ENCODE measurements at regions not wholly inside any gene's neighbourhood (a gene's known extent, or its start where the extent isn't known, plus 50 kb on each side); places are given as distances from the start of the nearest gene placed in this dataset.
"Not testable (repeated sequence)": the region's sequence is repeated elsewhere in the genome, so short reads cannot be mapped to it uniquely, and the experiment has no call there.

DNA sequence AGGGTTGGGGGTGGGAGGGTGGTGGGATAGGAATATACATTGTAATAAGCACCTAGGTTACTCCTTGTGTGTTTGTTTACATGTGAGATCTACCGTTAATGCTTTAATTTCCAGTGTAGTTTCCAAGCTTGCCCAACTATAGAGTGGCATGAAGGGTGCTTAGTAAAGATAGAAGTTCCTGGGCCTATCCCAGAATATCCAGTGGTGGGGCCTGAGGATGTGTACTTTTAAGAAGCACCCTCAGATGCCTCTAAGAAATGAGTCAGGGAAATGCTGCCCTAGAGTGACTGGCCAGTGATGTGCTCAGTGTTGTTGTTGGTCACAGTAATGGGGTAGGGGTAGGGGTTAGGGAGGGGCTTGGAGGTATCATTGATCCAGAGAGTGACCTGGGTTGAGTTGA lies 141.3 kb downstream of the TSEN15 start:
- ATAC-seq (no peak), DNase-seq (no peak)
- H3K27me3 Mint-ChIP-seq = peaks cover 7% of the 10 kb centered on the region
- H3K9me3 Mint-ChIP-seq = no peaks in the 10 kb centered on the region
- H3K4me3 Mint-ChIP-seq = no peak overlapping the region
- H3K27ac Mint-ChIP-seq = no peak overlapping the region
- no peaks in the 10 kb centered on the region for H3K4me1 Mint-ChIP-seq
- no peaks in the 10 kb centered on the region for H3K36me3 Mint-ChIP-seq (ENCODE audit: low read depth)

- ATAC-seq (no peak), DNase-seq (no peak)
- Mint-ChIP-seq H3K4me3 (no peak overlapping the region), H3K9me3 (no peaks in the 10 kb centered on the region), H3K4me1 (no peaks in the 10 kb centered on the region), H3K27ac (no peak overlapping the region), H3K36me3 (ENCODE audit: low read depth) (no peaks in the 10 kb centered on the region), H3K27me3 (peaks cover 7% of the 10 kb centered on the region)
Measured at GRCh38 chr1:184193451-184193850, 141.9 kb downstream of the TSEN15 start.

- DNase-seq (no peak), ATAC-seq (no peak)
- Mint-ChIP-seq H3K4me1 (no peaks in the 10 kb centered on the region), H3K27ac (no peak overlapping the region), H3K27me3 (peaks cover 6% of the 10 kb centered on the region), H3K36me3 (ENCODE audit: low read depth) (no peaks in the 10 kb centered on the region), H3K4me3 (no peak overlapping the region), H3K9me3 (no peaks in the 10 kb centered on the region)
Measured at GRCh38 chr1:184194236-184194635, 142.7 kb downstream of the TSEN15 start.

GRCh38 chr1:184195722-184196121 lies 144.2 kb downstream of the TSEN15 start:
- H3K27ac Mint-ChIP-seq; H3K9me3 Mint-ChIP-seq; DNase-seq; H3K4me3 Mint-ChIP-seq; H3K4me1 Mint-ChIP-seq; H3K36me3 Mint-ChIP-seq (ENCODE audit: low read depth); H3K27me3 Mint-ChIP-seq; ATAC-seq: not testable (repeated sequence)

DNA sequence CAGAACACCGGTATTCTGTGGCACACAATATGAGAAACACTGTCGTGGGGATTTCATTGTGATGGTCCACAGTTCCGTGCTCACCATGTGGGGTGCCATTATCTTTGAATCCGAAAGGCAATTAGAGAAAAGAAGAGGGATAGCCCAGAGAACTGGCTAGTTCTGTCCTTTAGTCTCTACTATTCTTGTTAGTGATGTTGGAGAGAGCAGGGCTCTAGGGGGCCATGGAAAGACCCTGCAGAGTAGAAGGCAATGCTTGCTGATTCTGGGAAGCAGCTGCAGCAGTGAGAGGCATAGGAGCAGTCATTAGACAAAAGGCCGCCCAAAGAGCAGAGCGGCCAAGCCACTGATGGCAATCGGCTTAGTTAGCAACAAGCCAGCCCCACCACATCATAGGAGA lies 146.3 kb downstream of the TSEN15 start:
- Mint-ChIP-seq H3K4me3 (no peak overlapping the region), H3K9me3 (no peaks in the 10 kb centered on the region), H3K36me3 (ENCODE audit: low read depth) (no peaks in the 10 kb centered on the region), H3K27ac (no peak overlapping the region), H3K4me1 (no peaks in the 10 kb centered on the region), H3K27me3 (peaks cover 6% of the 10 kb centered on the region)
- DNase-seq = no peak
- ATAC-seq = no peak

DNA sequence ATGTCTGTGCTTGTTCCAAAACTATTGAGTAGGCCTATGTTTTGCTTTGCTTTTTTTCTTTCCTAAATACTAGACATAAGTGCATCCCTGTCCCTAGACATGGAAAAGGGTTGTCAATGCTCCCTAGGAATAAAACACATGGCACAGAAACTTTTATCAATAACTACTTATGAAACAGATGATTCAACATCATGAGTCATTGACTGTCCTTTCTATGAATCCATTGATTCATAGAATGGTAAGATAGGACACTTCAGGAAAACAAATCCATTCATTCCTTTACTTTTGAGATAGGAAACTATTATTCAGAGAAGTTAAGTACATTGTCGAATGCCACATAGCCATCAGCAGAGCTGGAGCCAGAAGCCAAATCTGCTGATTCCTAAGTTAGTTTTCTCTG lies 147.5 kb downstream of the TSEN15 start:
- ATAC-seq = no peak

DNA sequence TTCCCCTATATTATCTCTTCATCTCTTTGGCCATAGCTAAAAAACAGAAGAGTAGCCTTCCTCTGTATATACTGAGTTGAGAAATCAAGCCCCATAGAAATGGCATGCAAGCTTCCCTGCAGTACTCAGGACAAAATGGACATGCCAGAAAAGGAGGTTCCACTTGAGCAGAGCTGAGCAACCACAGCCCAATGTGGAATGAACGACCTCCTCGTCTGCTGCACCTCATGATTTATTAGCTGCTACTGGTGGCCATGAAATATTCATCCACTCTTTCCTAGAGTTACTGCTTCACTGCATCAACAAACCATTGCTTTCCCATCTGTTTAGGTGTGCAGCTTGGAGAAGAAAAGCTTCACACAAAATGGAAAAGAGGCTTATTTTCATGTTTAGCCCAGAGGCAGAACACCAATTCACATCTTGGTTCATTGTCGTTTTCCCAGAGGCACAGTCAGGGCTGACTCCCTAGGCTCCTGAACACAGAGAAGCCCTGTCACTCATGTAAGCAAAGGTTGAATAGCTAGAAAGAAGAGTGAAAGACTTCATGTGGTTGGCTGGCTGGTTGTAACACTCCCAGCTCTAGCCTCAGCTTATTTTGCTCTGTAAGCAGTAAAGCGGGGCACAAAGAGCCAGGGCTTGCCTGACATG lies 148.0 kb downstream of the TSEN15 start:
- DNase-seq = no peak
- Mint-ChIP-seq H3K9me3 (no peaks in the 10 kb centered on the region), H3K36me3 (ENCODE audit: low read depth) (no peaks in the 10 kb centered on the region), H3K4me3 (no peak overlapping the region), H3K27me3 (no peaks in the 10 kb centered on the region), H3K27ac (no peak overlapping the region), H3K4me1 (no peaks in the 10 kb centered on the region)
- no peak for ATAC-seq

More for the DNA sequence above, 147.5 kb downstream of the TSEN15 start:
- Mint-ChIP-seq H3K27ac (no peak overlapping the region), H3K4me3 (no peak overlapping the region), H3K36me3 (ENCODE audit: low read depth) (no peaks in the 10 kb centered on the region), H3K4me1 (no peaks in the 10 kb centered on the region), H3K9me3 (no peaks in the 10 kb centered on the region), H3K27me3 (no peaks in the 10 kb centered on the region)
- DNase-seq = no peak

DNA sequence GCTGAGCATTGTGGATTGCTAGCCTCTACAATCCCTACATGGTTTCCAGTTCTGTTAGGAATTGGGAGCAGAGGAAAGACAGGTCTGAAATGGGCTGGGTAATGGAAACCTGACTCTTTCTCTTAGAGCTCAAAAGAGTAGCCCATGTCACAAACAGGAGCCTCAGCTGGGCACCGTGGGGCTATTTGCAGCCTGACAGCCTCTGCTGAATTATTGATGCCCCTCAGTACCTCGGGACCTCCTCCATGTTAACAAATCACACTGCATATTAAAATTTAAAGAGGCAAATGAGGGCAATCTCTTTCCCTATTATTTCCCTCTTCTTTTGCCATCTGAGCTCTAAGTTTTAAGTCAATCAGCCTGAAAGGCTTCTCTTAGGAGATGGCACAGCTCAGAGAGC lies 157.1 kb downstream of the TSEN15 start:
- ATAC-seq (no peak), DNase-seq (no peak)
- Mint-ChIP-seq H3K9me3 (no peaks in the 10 kb centered on the region), H3K36me3 (ENCODE audit: low read depth) (no peaks in the 10 kb centered on the region), H3K4me3 (no peak overlapping the region), H3K4me1 (no peaks in the 10 kb centered on the region), H3K27me3 (peaks cover 3% of the 10 kb centered on the region), H3K27ac (no peak overlapping the region)

DNA sequence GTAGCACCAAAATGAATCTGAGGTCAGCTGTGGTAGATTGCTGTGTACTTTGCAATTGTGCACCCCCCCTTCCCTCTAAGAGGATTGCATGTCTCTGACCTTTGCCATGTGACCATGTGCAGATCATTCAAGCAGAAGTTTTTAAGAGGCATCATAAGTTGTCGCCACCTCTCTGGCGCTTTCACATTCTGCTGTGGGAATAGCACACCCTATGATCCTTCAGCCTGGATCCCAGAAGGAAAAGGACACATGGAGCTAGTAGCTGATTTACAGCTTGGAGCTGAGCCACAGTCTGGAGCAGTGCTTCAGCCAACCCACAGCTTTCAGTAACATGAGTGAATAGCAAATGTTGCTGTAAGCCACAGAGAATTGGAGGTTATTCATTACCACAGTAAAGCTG lies 158.5 kb downstream of the TSEN15 start:
- Mint-ChIP-seq H3K4me1 (no peaks in the 10 kb centered on the region), H3K27me3 (peaks cover 3% of the 10 kb centered on the region), H3K4me3 (no peak overlapping the region), H3K9me3 (no peaks in the 10 kb centered on the region), H3K27ac (no peak overlapping the region), H3K36me3 (ENCODE audit: low read depth) (no peaks in the 10 kb centered on the region)
- DNase-seq (no peak), ATAC-seq (no peak)

DNA sequence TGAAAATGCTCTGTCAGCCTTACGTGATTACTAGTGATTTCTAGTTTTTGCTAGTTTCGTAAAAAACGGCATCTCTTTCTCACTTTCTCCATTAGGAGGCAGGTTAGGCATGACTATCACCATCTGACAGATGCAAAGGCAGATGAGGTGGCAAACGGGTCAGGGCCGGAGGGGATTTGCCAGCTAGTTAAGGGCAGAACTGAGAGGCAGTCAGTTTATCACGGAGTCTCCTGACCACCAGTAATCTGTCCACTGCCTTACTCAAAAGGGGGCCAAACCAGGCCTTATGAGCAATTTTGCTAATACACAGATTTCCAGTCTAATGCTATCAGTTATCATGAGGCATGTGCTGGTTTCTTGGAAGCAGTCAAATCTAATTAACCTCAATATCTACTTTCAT lies 159.3 kb downstream of the TSEN15 start:
- peaks cover 3% of the 10 kb centered on the region for H3K27me3 Mint-ChIP-seq
- DNase-seq (no peak), ATAC-seq (no peak)
- H3K4me1 Mint-ChIP-seq = no peaks in the 10 kb centered on the region
- no peaks in the 10 kb centered on the region for H3K9me3 Mint-ChIP-seq
- no peaks in the 10 kb centered on the region for H3K36me3 Mint-ChIP-seq (ENCODE audit: low read depth)
- no peak overlapping the region for H3K27ac Mint-ChIP-seq
- H3K4me3 Mint-ChIP-seq = no peak overlapping the region

GRCh38 chr1:184212649-184213314 lies 161.3 kb downstream of the TSEN15 start:
- H3K4me3 Mint-ChIP-seq = no peak overlapping the region
- peaks cover 7% of the 10 kb centered on the region for H3K27me3 Mint-ChIP-seq
- DNase-seq = no peak
- H3K27ac Mint-ChIP-seq = no peak overlapping the region
- no peaks in the 10 kb centered on the region for H3K9me3 Mint-ChIP-seq
- H3K4me1 Mint-ChIP-seq = no peaks in the 10 kb centered on the region
- no peaks in the 10 kb centered on the region for H3K36me3 Mint-ChIP-seq (ENCODE audit: low read depth)
- ATAC-seq = no peak

GRCh38 chr1:184214128-184214527 lies 162.6 kb downstream of the TSEN15 start:
- ATAC-seq = no peak
- no peak overlapping the region for H3K4me3 Mint-ChIP-seq
- H3K36me3 Mint-ChIP-seq (ENCODE audit: low read depth) = no peaks in the 10 kb centered on the region
- no peaks in the 10 kb centered on the region for H3K9me3 Mint-ChIP-seq
- peaks cover 4% of the 10 kb centered on the region for H3K27me3 Mint-ChIP-seq
- no peaks in the 10 kb centered on the region for H3K4me1 Mint-ChIP-seq
- H3K27ac Mint-ChIP-seq = no peak overlapping the region
- DNase-seq = no peak

DNA sequence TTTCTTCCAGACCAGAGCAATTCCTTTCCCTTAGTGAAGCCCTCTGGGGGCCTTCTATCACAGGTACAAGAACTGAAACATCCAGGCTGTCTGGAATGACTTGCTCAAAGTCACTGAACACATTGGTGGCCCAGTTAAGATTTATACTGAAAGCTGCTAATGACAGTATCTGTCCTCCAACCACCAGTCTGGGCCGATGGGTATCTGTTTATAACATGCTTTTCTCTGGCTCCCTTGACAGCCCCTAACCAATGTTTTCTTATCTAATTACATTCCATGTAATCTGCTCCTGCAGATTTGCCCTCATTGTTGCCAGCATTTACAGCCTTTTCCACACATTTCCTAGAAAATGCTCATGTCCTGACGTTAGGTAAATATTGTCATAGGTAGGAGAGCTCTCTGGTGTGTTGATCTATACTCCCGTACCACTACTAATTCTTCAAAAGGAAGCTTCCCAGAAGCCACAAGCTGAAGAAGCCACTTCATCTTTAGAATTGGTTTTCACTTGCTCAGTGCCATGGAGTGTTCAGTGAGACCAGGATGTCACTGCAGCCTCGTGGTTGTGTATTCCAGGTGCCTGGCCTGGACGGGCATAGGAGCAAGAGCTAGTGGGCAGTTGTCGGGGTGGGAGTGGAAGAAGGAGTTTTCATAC lies 163.9 kb downstream of the TSEN15 start:
- ATAC-seq = no peak

GRCh38 chr1:184218458-184219075 lies 167.0 kb downstream of the TSEN15 start:
- no peak overlapping the region for H3K4me3 Mint-ChIP-seq

More for the DNA sequence above, 163.9 kb downstream of the TSEN15 start:
- H3K4me1 Mint-ChIP-seq = no peaks in the 10 kb centered on the region
- H3K9me3 Mint-ChIP-seq = no peaks in the 10 kb centered on the region
- no peak overlapping the region for H3K27ac Mint-ChIP-seq
- H3K36me3 Mint-ChIP-seq (ENCODE audit: low read depth) = no peaks in the 10 kb centered on the region
- peaks cover 4% of the 10 kb centered on the region for H3K27me3 Mint-ChIP-seq
- no peak overlapping the region for H3K4me3 Mint-ChIP-seq
- DNase-seq = no peak

DNA sequence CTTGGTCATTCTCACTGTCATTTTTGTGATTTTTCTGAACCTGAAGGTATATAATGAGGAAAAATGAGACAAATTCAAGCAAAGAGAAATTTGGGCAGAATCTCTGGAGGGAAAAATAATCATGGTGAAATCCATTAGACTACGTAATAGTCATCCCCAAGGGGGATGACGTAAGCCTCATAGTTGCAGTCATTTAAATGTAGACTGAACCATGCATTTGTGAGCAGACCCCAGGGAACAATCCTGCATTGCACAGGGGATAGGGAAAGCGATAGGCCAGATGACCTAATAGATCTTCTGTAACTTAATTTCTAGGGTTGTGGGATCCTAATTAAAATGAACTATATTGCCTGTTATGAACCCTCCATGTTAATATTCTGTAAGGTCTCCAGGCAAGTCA lies 167.4 kb upstream of the C1orf21 start:
- Mint-ChIP-seq H3K9me3 (no peaks in the 10 kb centered on the region), H3K4me1 (no peaks in the 10 kb centered on the region), H3K4me3 (no peak overlapping the region)

More at GRCh38 chr1:184218458-184219075, 167.0 kb downstream of the TSEN15 start:
- H3K27ac Mint-ChIP-seq = no peak overlapping the region
- H3K9me3 Mint-ChIP-seq = no peaks in the 10 kb centered on the region
- H3K27me3 Mint-ChIP-seq = peaks cover 4% of the 10 kb centered on the region
- DNase-seq (no peak), ATAC-seq (no peak)
- H3K36me3 Mint-ChIP-seq (ENCODE audit: low read depth) = no peaks in the 10 kb centered on the region
- no peaks in the 10 kb centered on the region for H3K4me1 Mint-ChIP-seq

More for the DNA sequence above, 167.4 kb upstream of the C1orf21 start:
- no peak overlapping the region for H3K27ac Mint-ChIP-seq
- ATAC-seq (no peak), DNase-seq (no peak)
- H3K36me3 Mint-ChIP-seq (ENCODE audit: low read depth) = no peaks in the 10 kb centered on the region
- peaks cover 7% of the 10 kb centered on the region for H3K27me3 Mint-ChIP-seq
